MM.1S (cell line): ENCODE measurements at regions not wholly inside any gene's neighbourhood (a gene's known extent, or its start where the extent isn't known, plus 50 kb on each side); places are given as distances from the start of the nearest gene placed in this dataset.

Source experiments
- DNase-seq: peaks from one replicate; pipeline ENCODE4 v3.0.0-alpha.2; 2015
- H2AFZ ChIP-seq: fragments of 300-600 bp; sonication (generic); 2 replicates; pipeline ENCODE4 v1.6.0; 2016; ENCODE audit warnings: antibody characterized with exemption, low read length
- H3F3A ChIP-seq: fragments of 300-600 bp; sonication (generic); 2 replicates; pipeline ENCODE4 v1.6.1; 2016; ENCODE audit warnings: mild to moderate bottlenecking, antibody characterized with exemption, low read length, moderate library complexity, mixed read lengths; ENCODE audit not compliant: insufficient read depth
- H3K27ac ChIP-seq: fragments of 300-600 bp; sonication (generic); 2 replicates; pipeline ENCODE4 v1.5.1; 2016; ENCODE audit warnings: mild to moderate bottlenecking, low read length
- H3K27me3 ChIP-seq: fragments of 300-600 bp; sonication (generic); replicated peaks from 2 replicates; pipeline ENCODE4 v1.6.0; 2016; ENCODE audit warnings: low read length; ENCODE audit not compliant: insufficient read depth
- H3K36me3 ChIP-seq: fragments of 300-600 bp; sonication (generic); replicated peaks from 2 replicates; pipeline ENCODE4 v1.6.1; 2016; ENCODE audit warnings: mild to moderate bottlenecking, low read length, mixed read lengths; ENCODE audit not compliant: insufficient read depth
- H3K4me1 ChIP-seq: fragments of 300-600 bp; sonication (generic); 2 replicates; pipeline ENCODE4 v1.6.1; 2016; ENCODE audit warnings: low read length, mixed read lengths
- H3K4me2 ChIP-seq: fragments of 300-600 bp; sonication (generic); 2 replicates; pipeline ENCODE4 v1.6.0; 2016; ENCODE audit warnings: low read depth, low read length
- H3K4me3 ChIP-seq: fragments of 300-600 bp; sonication (generic); 2 replicates; pipeline ENCODE4 v1.5.1; 2016; ENCODE audit warnings: low read length, mixed read lengths
- H3K79me2 ChIP-seq: fragments of 300-600 bp; sonication (generic); 2 replicates; pipeline ENCODE4 v1.6.1; 2016; ENCODE audit warnings: mixed run types, low read length, mixed read lengths
- H3K9ac ChIP-seq: fragments of 300-600 bp; sonication (generic); 2 replicates; pipeline ENCODE4 v1.6.1; 2016; ENCODE audit warnings: low read length, mixed read lengths
- H3K9me2 ChIP-seq: fragments of 300-600 bp; sonication (generic); replicated peaks from 2 replicates; pipeline ENCODE4 v1.6.1; 2016; ENCODE audit warnings: mild to moderate bottlenecking, low read length, mixed read lengths; ENCODE audit not compliant: insufficient read depth
- H3K9me3 ChIP-seq: fragments of 300-600 bp; sonication (generic); replicated peaks from 2 replicates; pipeline ENCODE4 v1.6.1; 2016; ENCODE audit warnings: mild to moderate bottlenecking, low read length, mixed read lengths; ENCODE audit not compliant: insufficient read depth
- H4K20me1 ChIP-seq: fragments of 300-600 bp; sonication (generic); 2 replicates; pipeline ENCODE4 v1.6.1; 2016; ENCODE audit warnings: mild to moderate bottlenecking, low read length, moderate library complexity, mixed read lengths; ENCODE audit not compliant: insufficient read depth
- EZH2 ChIP-seq: fragments of 300-600 bp; sonication (generic); optimal IDR thresholded peaks from 2 replicates; pipeline ENCODE3; 2017; ENCODE audit warnings: low read depth, mild to moderate bottlenecking, antibody characterized with exemption, low read length, mixed read lengths
- EZH2phosphoT487 ChIP-seq: fragments of 300-600 bp; sonication (generic); IDR thresholded peaks from 2 replicates; pipeline ENCODE4 v1.6.1; 2018; ENCODE audit warnings: antibody characterized with exemption, low read length
- TF ChIP-seq, protein P1 (sequence below): fragments of 300-600 bp; sonication (generic); IDR thresholded peaks from 2 replicates; pipeline ENCODE4 v1.5.1; 2016; ENCODE audit warnings: antibody characterized with exemption, low read length, mixed read lengths

GRCh38 chr2:207216457-207216856, 50.7 kb upstream of the KLF7 start:
- no peaks in the 10 kb centered on the region for H3K9me2 ChIP-seq
- H2AFZ ChIP-seq, result no peak overlapping the region
- no peak overlapping the region for H3K27ac ChIP-seq
- H3K4me2 ChIP-seq, result no peak overlapping the region
- DNase-seq, result no peak
- no peaks in the 10 kb centered on the region for H3K27me3 ChIP-seq
- no peak for TF ChIP-seq EZH2phosphoT487
- H3K9ac ChIP-seq, result no peak overlapping the region
- no peaks in the 10 kb centered on the region for H3F3A ChIP-seq
- no peak overlapping the region for H3K4me3 ChIP-seq
- no peaks in the 10 kb centered on the region for H3K36me3 ChIP-seq
- no peaks in the 10 kb centered on the region for H3K79me2 ChIP-seq
- H3K9me3 ChIP-seq, result no peaks in the 10 kb centered on the region
- H4K20me1 ChIP-seq, result no peaks in the 10 kb centered on the region
- no peaks in the 10 kb centered on the region for H3K4me1 ChIP-seq

- no peaks in the 10 kb centered on the region for H3K4me1 ChIP-seq
- no peak for TF ChIP-seq EZH2phosphoT487
- TF ChIP-seq EZH2, result no peak
- TF ChIP-seq, protein P1, sequence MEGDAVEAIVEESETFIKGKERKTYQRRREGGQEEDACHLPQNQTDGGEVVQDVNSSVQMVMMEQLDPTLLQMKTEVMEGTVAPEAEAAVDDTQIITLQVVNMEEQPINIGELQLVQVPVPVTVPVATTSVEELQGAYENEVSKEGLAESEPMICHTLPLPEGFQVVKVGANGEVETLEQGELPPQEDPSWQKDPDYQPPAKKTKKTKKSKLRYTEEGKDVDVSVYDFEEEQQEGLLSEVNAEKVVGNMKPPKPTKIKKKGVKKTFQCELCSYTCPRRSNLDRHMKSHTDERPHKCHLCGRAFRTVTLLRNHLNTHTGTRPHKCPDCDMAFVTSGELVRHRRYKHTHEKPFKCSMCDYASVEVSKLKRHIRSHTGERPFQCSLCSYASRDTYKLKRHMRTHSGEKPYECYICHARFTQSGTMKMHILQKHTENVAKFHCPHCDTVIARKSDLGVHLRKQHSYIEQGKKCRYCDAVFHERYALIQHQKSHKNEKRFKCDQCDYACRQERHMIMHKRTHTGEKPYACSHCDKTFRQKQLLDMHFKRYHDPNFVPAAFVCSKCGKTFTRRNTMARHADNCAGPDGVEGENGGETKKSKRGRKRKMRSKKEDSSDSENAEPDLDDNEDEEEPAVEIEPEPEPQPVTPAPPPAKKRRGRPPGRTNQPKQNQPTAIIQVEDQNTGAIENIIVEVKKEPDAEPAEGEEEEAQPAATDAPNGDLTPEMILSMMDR, result no peak
- peak; percentile 65 for DNase-seq
- no peaks in the 10 kb centered on the region for H3K9me3 ChIP-seq
- H3K4me3 ChIP-seq, result no peak overlapping the region
- no peaks in the 10 kb centered on the region for H4K20me1 ChIP-seq
- H3K9me2 ChIP-seq, result no peaks in the 10 kb centered on the region
- no peaks in the 10 kb centered on the region for H3K27me3 ChIP-seq
- no peak overlapping the region for H3K27ac ChIP-seq
- H3K36me3 ChIP-seq, result no peaks in the 10 kb centered on the region
- H3K4me2 ChIP-seq, result no peak overlapping the region
- no peaks in the 10 kb centered on the region for H3K79me2 ChIP-seq
- H3F3A ChIP-seq, result no peaks in the 10 kb centered on the region
- no peak overlapping the region for H3K9ac ChIP-seq
- H2AFZ ChIP-seq, result no peak overlapping the region
These were observed 51.7 kb upstream of the KLF7 start for GRCh38 chr2:207217442-207217841.

DNA sequence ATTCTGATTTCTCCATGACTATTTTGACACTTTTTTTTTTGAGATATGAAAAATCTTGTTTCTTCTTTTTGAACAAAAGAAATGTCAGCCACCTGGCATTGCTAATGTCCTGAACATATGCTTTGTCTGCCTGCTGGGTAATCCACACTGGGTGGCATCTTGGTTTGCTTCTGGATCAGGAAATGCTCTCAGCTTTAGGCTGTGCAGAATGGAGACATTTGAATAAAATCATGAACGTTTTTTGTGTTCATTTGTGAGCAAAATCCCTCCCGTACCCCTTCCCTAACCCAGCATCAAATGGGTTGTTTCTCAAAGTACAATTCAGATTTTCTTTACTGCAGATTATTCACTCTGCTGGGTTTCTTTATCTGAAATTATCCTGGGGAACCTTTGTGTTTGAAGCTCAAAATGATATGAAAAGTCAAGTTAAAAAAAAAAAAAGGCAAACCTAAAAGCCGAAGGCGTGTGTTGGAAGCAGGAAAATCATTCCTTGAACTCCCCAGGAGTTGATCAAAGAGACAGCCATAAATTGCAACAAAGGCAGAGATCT, 53.4 kb upstream of the KLF7 start:
- Histone ChIP-seq H3K9me3 (no peaks in the 10 kb centered on the region), H3K4me2 (no peak overlapping the region), H3K36me3 (no peaks in the 10 kb centered on the region), H3K9ac (no peak overlapping the region), H3K27me3 (no peaks in the 10 kb centered on the region), H3K9me2 (no peaks in the 10 kb centered on the region), H3K4me3 (no peak overlapping the region), H3K4me1 (no peaks in the 10 kb centered on the region), H3F3A (no peaks in the 10 kb centered on the region), H3K27ac (no peak overlapping the region), H4K20me1 (no peaks in the 10 kb centered on the region), H2AFZ (no peak overlapping the region), H3K79me2 (no peaks in the 10 kb centered on the region)
- DNase-seq, result no peak
- TF ChIP-seq EZH2phosphoT487 (no peak), EZH2 (no peak)
- TF ChIP-seq, protein P1, result no peak

- H3K4me1 ChIP-seq, result no peaks in the 10 kb centered on the region
- H3K9me3 ChIP-seq, result no peaks in the 10 kb centered on the region
- no peak overlapping the region for H3K4me3 ChIP-seq
- H3K27me3 ChIP-seq, result no peaks in the 10 kb centered on the region
- no peak overlapping the region for H3K9ac ChIP-seq
- no peak overlapping the region for H3K27ac ChIP-seq
- TF ChIP-seq, protein P1, result no peak
- TF ChIP-seq EZH2 (no peak), EZH2phosphoT487 (no peak)
- no peaks in the 10 kb centered on the region for H3K9me2 ChIP-seq
- no peaks in the 10 kb centered on the region for H4K20me1 ChIP-seq
- no peaks in the 10 kb centered on the region for H3K79me2 ChIP-seq
- no peaks in the 10 kb centered on the region for H3F3A ChIP-seq
- no peak for DNase-seq
- no peaks in the 10 kb centered on the region for H3K36me3 ChIP-seq
- no peak overlapping the region for H2AFZ ChIP-seq
- no peak overlapping the region for H3K4me2 ChIP-seq
These were observed 54.1 kb upstream of the KLF7 start for GRCh38 chr2:207219676-207220501.
